UCSD-AML1 (cell line): ENCODE measurements at regions not wholly inside any gene's neighbourhood (a gene's known extent, or its start where the extent isn't known, plus 50 kb on each side); places are given as distances from the start of the nearest gene placed in this dataset.
A peak's percentile ranks its signal among the peaks of the same experiment; 100 is the strongest.

Experiments
- DNase-seq: peaks from one replicate; lab custom pipeline; 2025; ENCODE audit not compliant: unreplicated experiment; lab: John Stamatoyannopoulos, UW

DNA sequence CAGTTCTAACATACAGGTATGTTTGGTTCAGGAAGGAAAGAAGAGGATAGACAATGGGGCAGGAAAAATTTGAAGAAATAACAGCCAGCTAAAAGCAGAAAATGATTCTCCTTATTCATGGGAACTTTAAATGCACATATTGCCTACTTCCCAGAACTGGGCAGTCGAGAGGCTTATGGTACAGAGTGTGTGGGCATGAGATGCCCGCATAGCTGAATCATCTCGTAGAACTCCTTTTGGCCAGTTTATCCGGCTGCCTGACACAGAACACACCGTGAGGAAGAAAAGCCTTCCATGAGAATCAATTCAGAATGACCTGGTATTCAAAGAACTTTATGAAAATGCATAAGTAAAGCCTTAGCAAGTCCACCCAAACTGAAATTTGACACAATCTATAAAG, 471.6 kb downstream of the SH2D4B start:
- no peak for DNase-seq

- no peak for DNase-seq
Observed at GRCh38 chr10:81013771-81014170, 476.1 kb downstream of the SH2D4B start.

DNA sequence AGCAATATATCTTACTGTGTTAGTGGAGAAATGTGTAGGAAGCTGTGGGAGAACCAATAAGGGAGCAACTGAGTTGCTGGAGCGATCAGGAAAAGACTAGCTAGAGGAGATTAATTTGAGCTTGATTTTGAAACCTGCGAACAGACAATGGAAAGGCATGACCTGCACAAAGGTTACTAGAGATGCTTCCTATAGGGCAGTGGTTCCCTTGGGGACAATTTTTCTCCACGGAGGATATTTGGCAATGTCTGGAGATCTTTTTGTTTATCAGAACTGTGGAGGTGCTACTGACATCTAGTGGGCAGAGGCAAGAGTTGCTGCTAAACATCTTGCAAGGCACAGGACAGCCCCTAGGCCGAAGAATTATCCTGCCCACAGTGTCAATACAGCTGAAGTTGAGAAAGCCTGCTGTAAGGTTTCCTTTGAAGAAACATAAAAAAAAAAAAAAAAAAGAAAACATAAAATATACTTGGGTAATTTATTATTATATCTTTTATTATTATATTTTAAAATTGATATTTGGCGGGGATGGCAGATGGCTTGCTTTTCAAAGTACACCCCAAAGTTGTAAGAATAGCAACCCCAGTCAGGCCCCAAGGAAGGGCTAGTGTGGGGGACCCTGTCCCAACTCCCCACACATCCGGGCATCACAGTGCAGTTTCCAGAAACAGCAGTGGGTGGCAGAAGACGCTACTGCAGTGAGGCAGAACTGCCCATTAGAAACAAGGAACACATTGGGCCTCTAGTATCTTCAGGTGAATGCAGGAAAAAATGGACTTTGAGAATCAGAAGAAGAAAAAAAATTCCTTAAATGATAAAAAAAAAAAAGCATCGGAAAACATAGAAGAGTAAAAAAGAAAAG, 481.6 kb downstream of the SH2D4B start:
- DNase-seq: no peak

DNA sequence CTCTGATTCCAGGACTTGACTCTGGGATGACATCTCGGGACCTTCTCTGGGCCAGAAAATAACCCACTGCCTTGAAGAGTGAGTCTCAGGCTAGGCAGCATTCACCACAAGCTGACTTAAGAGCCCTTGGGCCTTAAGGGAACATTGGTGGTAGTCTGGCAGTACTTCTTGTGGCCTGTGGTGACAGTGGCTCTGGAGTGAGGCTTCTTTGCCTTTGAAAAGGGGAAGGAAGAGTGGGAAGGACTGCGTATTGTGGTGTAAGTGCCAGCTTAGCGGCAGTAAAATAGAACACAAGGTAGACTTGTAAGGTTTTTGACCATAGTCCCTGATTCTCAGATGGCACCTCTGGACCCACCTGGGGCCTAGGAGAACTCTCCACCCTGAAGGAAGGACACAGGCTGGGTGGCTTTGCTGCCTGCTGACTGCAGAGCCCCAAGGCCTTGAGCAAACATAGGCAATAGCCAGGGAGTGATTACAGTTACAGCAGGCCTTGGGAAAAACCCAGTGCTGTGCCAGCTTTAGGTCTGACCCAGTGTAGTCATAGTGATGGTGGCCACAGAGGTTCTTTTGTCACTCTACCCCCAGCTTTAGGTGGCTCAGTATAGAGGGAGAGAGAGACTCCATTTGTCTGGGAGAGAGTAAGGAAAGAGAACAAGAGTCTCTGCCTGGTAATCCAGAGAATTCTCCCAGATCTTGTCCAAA, 483.9 kb downstream of the SH2D4B start:
- DNase-seq: peak; percentile 30

DNA sequence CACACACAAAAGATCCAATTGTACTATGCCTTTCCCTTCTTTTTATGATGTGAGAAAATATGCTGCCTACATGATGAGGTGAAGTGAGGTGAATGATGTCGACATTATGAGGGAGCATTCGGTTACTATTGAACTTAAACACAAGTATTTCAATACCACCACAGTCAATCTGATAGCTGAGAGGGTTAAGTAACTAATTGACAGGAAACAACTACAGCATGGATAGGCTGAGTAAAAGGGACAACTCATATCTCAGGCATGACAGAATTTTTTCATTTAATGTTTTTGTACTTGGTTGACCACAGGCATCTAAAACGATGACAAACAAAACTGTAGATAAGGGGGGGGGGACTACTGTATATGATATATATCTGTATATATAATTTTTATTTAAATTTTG, 488.9 kb downstream of the SH2D4B start:
- no peak for DNase-seq

DNA sequence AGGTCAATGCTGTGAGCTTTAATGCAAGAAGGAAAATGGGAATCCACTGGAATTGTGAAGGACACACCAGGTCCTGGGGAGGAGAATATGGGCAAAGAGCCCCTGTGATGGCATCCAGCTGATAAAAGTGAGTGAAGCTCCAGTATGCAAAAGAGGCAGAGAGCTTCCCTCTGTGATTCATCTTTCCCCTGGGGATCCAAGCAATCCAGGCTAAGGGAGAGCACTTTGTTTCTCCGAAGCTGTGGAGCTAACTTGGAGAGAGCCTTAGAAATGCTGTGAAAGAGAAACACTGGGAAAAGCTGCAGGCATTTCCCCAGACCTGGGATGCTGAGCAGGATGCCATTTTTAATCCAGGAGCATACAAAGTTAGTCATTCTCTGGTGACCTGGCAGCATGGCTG, 489.5 kb downstream of the SH2D4B start:
- DNase-seq: no peak

- no peak for DNase-seq
Observed at GRCh38 chr10:81027706-81028105, 490.0 kb downstream of the SH2D4B start.

GRCh38 chr10:81031774-81032173, 494.1 kb downstream of the SH2D4B start:
- no peak for DNase-seq

- DNase-seq: no peak
Observed at GRCh38 chr10:81034383-81034782, 496.7 kb downstream of the SH2D4B start.

- no peak for DNase-seq
Observed at GRCh38 chr10:81036257-81036656, 498.6 kb downstream of the SH2D4B start.

DNA sequence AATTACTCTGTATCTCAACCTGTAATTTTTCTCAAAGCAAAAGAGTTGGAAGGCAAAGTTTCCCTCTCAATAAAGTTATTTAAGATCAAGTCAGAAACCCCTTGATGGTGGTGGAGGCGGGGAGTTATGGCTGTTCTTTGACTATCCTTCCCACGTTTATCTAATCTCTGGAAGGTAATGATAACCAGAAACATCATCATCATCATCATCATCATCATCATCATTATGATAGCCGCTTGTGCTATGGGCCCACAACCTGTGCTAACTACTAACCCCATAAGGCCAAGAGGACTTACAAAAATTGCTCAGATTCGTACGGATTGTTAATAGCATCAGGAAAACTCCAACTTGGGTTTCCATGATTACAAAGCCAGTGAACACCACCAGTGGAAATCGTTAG, 502.3 kb downstream of the SH2D4B start:
- no peak for DNase-seq

GRCh38 chr10:81040940-81041339, 503.2 kb downstream of the SH2D4B start:
- no peak for DNase-seq

DNA sequence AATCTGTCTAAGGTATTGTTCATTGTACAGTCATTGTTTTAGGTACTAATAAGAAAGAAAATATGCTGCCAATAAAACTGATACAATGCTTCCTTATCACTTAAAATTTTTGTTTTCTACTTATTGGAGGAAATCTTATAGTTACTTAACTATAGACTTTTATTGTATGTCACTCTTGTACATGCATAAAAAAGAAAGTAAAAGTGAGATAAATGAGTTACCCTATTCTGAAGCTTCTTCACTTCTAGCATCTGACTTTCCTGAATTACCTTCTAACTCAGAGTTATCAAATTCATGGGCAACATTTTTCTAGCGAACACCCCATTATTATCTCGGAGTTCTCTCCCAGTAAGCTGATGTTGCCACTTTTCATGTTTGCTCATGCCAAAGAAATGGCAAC, 504.9 kb downstream of the SH2D4B start:
- no peak for DNase-seq

DNA sequence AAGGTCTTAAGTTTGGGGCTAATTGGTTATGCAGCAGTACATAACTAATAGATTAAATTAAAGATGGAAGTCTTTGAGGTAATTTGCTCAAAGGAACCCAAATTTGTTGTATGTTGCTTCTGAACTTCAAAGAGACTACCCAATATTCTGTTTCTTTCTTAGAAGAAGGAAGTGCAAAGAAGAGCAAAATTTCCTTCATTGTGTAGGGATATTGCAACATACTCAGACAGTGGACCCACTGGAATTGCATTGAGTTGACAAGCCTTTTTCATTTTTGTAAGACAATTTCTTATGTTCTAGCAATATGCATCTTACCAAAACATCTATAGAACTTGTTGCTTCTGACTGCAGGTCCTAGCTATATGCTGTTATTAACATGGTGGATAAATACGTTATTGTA, 527.8 kb downstream of the SH2D4B start:
- no peak for DNase-seq

GRCh38 chr10:81068460-81068859, 530.8 kb downstream of the SH2D4B start:
- no peak for DNase-seq

GRCh38 chr10:81071087-81071796, 533.5 kb downstream of the SH2D4B start:
- no peak for DNase-seq

DNA sequence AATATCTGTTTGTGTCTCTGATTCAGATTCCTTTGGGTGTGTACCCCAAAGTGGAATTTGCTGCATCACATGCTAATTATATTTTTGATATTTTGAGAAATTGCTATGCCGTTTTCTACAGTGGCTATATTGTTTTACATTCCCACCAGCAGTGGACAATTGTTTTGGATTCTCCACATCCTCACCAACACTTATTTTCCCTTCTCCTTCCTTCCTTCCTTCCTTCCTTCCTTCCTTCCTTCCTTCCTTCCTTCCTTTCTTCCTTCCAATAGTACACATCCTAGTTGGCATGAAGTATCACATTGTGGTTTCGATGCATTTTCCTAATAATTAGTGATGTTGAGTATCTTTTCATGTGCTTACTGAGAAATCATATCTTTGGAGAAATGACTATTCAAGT, 535.5 kb downstream of the SH2D4B start:
- no peak for DNase-seq

DNA sequence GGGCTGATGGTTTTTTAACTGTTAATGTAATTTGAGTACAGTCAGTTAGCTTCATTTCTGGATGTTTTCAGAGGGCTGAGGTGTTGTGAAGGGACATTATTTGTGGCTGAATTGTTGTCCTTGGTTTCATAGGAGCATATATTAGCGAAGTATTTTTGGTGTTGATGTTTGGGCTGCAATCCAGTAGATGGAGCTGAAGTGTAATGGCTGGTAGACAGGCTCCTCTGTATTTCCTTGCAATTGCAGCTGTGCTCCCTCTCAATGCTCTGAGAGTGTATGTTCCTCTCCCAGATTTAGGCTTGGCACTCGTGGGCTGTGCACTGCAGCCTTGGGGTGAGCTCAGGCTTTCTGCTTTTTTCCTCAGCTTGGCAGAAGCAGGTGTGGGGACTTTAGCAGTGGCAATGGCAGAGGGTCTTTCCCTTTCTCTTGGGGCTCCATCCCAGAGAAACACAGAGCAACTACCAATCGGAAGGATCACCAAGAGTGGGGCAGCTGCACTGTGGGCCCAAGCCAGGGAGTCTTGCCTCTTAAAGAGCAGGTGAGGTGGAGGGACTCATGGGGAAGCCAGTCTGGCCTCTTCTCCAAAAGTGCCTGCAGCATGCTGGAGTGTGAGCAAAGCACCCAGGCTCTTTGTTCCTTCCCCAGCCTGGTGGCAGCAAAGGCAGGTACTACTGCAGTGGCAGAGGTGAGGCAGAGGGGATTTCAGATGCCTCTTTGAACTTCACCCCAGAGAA, 544.4 kb downstream of the SH2D4B start:
- peak; percentile 12 for DNase-seq

DNA sequence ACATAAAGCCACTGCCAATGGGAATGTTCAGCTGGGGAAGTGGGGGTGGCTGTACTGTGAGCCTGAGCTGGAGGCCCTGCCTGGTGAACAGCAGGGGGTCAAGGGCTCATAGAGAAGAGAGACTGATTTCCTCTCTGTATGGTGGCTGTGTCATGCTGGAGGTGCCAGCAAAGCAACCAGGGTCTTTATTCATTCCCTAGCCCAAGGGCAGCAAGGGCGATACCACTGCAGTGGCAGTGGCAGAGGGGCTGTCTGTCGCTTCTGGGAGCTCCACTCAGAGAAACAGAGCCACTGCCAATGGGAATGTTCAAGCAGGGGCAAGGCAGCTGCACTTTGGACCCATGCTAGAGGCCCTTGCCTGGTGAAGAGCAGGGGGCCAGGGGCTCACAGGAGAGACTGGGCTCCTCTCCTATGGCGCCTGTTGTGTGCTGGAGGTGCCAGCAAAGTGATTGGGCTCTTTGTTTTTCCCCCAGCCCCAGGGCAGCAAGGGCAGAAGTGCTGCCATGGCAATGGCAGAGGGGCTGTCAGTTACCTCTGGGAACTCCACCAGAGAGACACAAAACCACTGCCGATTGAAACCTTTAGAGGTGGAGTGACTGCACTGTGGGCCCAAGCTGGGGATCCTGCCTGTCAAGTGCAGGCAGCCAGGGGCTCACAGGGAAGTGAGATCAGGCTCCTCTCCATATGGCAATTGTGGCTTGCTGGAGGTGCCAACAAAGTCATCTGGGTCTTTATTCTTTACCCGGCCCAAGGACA, 545.1 kb downstream of the SH2D4B start:
- no peak for DNase-seq

- no peak for DNase-seq
Observed at GRCh38 chr10:81093056-81093455, 555.4 kb downstream of the SH2D4B start.
